K562 (cell line): ENCODE measurements at regions not wholly inside any gene's neighbourhood (a gene's known extent, or its start where the extent isn't known, plus 50 kb on each side); places are given as distances from the start of the nearest gene placed in this dataset.
A peak's percentile ranks its signal among the peaks of the same experiment; 100 is the strongest.

Source experiments
- E2F3 ChIP-seq: fragments of 250-450 bp; sonication (Bioruptor Pico); IDR thresholded peaks from 2 replicates; pipeline ENCODE4 v1.4.0; 2020; ENCODE audit warnings: mild to moderate bottlenecking
- GABPB1 ChIP-seq: sonication (generic); formaldehyde crosslinking; IDR thresholded peaks from 2 replicates; pipeline ENCODE4 v1.8.0; 2022; ENCODE audit warnings: mild to moderate bottlenecking, missing genetic modification reagents
- GTF2A2 ChIP-seq: IDR thresholded peaks from 2 replicates; pipeline ENCODE4 v1.6.1; 2016; ENCODE audit warnings: mild to moderate bottlenecking, missing genetic modification characterization, missing compliant biosample characterization
- KAT2B ChIP-seq: IDR thresholded peaks from one replicate; pipeline ENCODE4 v1.6.1; 2012; ENCODE audit warnings: low read depth, mild to moderate bottlenecking, control low read depth, inconsistent platforms, low read length, moderate library complexity
- KLF1 ChIP-seq: fragments of 450-650 bp; IDR thresholded peaks from 2 replicates; pipeline ENCODE4 v1.6.1; 2016; ENCODE audit warnings: missing genetic modification characterization, missing compliant biosample characterization
- MEF2D ChIP-seq: conservative IDR thresholded peaks from 2 replicates; pipeline ENCODE4 v1.6.1; 2016; ENCODE audit warnings: low read depth, missing genetic modification characterization, missing compliant biosample characterization
- NFIC ChIP-seq: fragments of 450-650 bp; IDR thresholded peaks from 2 replicates; pipeline ENCODE4 v1.6.1; 2017; ENCODE audit warnings: mild to moderate bottlenecking, inconsistent platforms
- PHF20 ChIP-seq: fragments of 450-650 bp; IDR thresholded peaks from 2 replicates; pipeline ENCODE4 v1.6.1; 2018; ENCODE audit not compliant: partially characterized antibody
- RAD51 ChIP-seq: fragments of 450-650 bp; IDR thresholded peaks from 2 replicates; pipeline ENCODE4 v1.7.1; 2016; ENCODE audit warnings: low read depth, mild to moderate bottlenecking, borderline replicate concordance
- SNIP1 ChIP-seq: fragments of 450-650 bp; IDR thresholded peaks from 2 replicates; pipeline ENCODE4 v1.7.1; 2017; ENCODE audit warnings: low read depth, mild to moderate bottlenecking
- SOX6 ChIP-seq: fragments of 450-650 bp; IDR thresholded peaks from 2 replicates; pipeline ENCODE4 v1.6.1; 2014; ENCODE audit warnings: mild to moderate bottlenecking
- TAL1 ChIP-seq: fragments of 450-650 bp; IDR thresholded peaks from 2 replicates; pipeline ENCODE4 v1.6.1; 2016; ENCODE audit warnings: mild to moderate bottlenecking
- TCF3 ChIP-seq: sonication (generic); formaldehyde crosslinking; IDR thresholded peaks from 2 replicates; pipeline ENCODE4 v1.4.0; 2020; ENCODE audit warnings: mild to moderate bottlenecking, missing genetic modification reagents
- TRIM24 ChIP-seq, 2 experiments: fragments of 450-650 bp; IDR thresholded peaks; 2 replicates each; pipeline ENCODE4 v1.6.1; 2016
- ZC3H11A ChIP-seq: IDR thresholded peaks from 2 replicates; pipeline ENCODE4 v1.6.1; 2012; ENCODE audit warnings: low read depth, low read length, improper control_type of control experiment
- ZNF354B ChIP-seq: fragments of 250-450 bp; sonication (Bioruptor Pico); IDR thresholded peaks from 2 replicates; pipeline ENCODE4 v1.4.0; 2020
- TF ChIP-seq, protein P1 (sequence below): IDR thresholded peaks from 2 replicates; pipeline ENCODE4 v1.6.1; 2011; ENCODE audit warnings: borderline replicate concordance, low read depth, mild to moderate bottlenecking, moderate library complexity, low read length; ENCODE audit not compliant: insufficient read depth, poor library complexity, severe bottlenecking
- TF ChIP-seq, protein P2 (sequence below): sonication (generic); formaldehyde crosslinking; IDR thresholded peaks from 2 replicates; pipeline ENCODE4 v1.9.0; 2022; ENCODE audit warnings: mild to moderate bottlenecking, missing genetic modification reagents
- TF ChIP-seq, protein P3 (sequence below): fragments of 200-800 bp; sonication (Bioruptor generic); IDR thresholded peaks from 2 replicates; pipeline ENCODE4 v1.6.1; 2017; ENCODE audit warnings: missing genetic modification characterization, missing compliant biosample characterization
- TF ChIP-seq, protein P4 (sequence below): fragments of 250-450 bp; sonication (Bioruptor Pico); IDR thresholded peaks from 2 replicates; pipeline ENCODE4 v1.8.0; 2022; ENCODE audit warnings: moderate library complexity, mild to moderate bottlenecking, inconsistent platforms
- TF ChIP-seq, protein P5 (sequence below): fragments of 250-450 bp; sonication (Bioruptor Pico); IDR thresholded peaks from 2 replicates; pipeline ENCODE4 v1.5.1; 2021; ENCODE audit warnings: mild to moderate bottlenecking
- TF ChIP-seq, protein P6 (sequence below): fragments of 200-400 bp; formaldehyde crosslinking; IDR thresholded peaks from 2 replicates; pipeline ENCODE4 v1.6.1; 2017; ENCODE audit warnings: mild to moderate bottlenecking, low read depth, low read length, moderate library complexity

DNA sequence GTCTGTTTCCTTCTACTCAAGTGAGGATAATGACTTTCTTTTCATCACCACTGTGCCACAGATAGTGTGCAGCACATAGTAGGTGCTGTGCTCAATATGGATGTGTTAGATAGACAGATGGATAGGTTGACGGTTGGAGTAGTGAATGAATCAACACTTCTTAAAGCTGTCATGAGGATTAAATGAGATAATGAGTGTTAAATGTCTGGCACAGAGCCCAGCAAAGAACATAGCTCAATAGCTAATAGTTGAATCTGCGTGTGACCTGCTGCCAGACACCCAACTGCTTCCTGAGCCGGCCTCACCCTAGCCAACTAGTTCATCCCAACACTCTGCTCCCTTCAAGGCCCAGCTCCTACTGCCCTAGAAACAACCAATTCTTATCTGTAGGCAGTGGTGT lies 67.7 kb upstream of the PJA1 start (continued):
- TF ChIP-seq, protein P1, sequence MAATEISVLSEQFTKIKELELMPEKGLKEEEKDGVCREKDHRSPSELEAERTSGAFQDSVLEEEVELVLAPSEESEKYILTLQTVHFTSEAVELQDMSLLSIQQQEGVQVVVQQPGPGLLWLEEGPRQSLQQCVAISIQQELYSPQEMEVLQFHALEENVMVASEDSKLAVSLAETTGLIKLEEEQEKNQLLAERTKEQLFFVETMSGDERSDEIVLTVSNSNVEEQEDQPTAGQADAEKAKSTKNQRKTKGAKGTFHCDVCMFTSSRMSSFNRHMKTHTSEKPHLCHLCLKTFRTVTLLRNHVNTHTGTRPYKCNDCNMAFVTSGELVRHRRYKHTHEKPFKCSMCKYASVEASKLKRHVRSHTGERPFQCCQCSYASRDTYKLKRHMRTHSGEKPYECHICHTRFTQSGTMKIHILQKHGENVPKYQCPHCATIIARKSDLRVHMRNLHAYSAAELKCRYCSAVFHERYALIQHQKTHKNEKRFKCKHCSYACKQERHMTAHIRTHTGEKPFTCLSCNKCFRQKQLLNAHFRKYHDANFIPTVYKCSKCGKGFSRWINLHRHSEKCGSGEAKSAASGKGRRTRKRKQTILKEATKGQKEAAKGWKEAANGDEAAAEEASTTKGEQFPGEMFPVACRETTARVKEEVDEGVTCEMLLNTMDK = no peak
- TF ChIP-seq, protein P2, sequence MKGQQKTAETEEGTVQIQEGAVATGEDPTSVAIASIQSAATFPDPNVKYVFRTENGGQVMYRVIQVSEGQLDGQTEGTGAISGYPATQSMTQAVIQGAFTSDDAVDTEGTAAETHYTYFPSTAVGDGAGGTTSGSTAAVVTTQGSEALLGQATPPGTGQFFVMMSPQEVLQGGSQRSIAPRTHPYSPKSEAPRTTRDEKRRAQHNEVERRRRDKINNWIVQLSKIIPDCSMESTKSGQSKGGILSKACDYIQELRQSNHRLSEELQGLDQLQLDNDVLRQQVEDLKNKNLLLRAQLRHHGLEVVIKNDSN (CRISPR knock-in tag) = no peak
- TF ChIP-seq, protein P3, sequence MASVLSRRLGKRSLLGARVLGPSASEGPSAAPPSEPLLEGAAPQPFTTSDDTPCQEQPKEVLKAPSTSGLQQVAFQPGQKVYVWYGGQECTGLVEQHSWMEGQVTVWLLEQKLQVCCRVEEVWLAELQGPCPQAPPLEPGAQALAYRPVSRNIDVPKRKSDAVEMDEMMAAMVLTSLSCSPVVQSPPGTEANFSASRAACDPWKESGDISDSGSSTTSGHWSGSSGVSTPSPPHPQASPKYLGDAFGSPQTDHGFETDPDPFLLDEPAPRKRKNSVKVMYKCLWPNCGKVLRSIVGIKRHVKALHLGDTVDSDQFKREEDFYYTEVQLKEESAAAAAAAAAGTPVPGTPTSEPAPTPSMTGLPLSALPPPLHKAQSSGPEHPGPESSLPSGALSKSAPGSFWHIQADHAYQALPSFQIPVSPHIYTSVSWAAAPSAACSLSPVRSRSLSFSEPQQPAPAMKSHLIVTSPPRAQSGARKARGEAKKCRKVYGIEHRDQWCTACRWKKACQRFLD (CRISPR knock-in tag) = no peak
- TF ChIP-seq GTF2A2 (no peak), TCF3 (CRISPR knock-in tag) (peak; percentile 62), SOX6 (no peak), TRIM24 (IDR thresholded peaks at IDR 0.05) (peak; percentile 54 to 57; a peak in 3 of 4 replicates), ZC3H11A (no peak), SNIP1 (no peak), E2F3 (no peak), RAD51 (no peak), TAL1 (peak; percentile 63), MEF2D (tag) (no peak), GABPB1 (CRISPR knock-in tag) (no peak), KAT2B (no peak), KLF1 (tag) (no peak), ZNF354B (CRISPR knock-in tag) (no peak), PHF20 (no peak), NFIC (peak; percentile 74)
- TF ChIP-seq, protein P4, sequence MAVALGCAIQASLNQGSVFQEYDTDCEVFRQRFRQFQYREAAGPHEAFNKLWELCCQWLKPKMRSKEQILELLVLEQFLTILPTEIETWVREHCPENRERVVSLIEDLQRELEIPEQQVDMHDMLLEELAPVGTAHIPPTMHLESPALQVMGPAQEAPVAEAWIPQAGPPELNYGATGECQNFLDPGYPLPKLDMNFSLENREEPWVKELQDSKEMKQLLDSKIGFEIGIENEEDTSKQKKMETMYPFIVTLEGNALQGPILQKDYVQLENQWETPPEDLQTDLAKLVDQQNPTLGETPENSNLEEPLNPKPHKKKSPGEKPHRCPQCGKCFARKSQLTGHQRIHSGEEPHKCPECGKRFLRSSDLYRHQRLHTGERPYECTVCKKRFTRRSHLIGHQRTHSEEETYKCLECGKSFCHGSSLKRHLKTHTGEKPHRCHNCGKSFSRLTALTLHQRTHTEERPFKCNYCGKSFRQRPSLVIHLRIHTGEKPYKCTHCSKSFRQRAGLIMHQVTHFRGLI (CRISPR knock-in tag) = no peak
- TF ChIP-seq, protein P5, sequence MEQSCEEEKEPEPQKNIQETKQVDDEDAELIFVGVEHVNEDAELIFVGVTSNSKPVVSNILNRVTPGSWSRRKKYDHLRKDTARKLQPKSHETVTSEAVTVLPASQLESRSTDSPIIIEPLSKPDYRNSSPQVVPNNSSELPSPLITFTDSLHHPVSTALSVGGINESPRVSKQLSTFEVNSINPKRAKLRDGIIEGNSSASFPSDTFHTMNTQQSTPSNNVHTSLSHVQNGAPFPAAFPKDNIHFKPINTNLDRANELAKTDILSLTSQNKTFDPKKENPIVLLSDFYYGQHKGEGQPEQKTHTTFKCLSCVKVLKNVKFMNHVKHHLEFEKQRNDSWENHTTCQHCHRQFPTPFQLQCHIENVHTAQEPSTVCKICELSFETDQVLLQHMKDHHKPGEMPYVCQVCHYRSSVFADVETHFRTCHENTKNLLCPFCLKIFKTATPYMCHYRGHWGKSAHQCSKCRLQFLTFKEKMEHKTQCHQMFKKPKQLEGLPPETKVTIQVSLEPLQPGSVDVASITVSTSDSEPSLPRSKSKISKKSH (CRISPR knock-in tag) = no peak
- TF ChIP-seq, protein P6, sequence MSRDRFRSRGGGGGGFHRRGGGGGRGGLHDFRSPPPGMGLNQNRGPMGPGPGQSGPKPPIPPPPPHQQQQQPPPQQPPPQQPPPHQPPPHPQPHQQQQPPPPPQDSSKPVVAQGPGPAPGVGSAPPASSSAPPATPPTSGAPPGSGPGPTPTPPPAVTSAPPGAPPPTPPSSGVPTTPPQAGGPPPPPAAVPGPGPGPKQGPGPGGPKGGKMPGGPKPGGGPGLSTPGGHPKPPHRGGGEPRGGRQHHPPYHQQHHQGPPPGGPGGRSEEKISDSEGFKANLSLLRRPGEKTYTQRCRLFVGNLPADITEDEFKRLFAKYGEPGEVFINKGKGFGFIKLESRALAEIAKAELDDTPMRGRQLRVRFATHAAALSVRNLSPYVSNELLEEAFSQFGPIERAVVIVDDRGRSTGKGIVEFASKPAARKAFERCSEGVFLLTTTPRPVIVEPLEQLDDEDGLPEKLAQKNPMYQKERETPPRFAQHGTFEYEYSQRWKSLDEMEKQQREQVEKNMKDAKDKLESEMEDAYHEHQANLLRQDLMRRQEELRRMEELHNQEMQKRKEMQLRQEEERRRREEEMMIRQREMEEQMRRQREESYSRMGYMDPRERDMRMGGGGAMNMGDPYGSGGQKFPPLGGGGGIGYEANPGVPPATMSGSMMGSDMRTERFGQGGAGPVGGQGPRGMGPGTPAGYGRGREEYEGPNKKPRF = no peak
